GM12878 (cell line): ENCODE measurements at regions not wholly inside any gene's neighbourhood (a gene's known extent, or its start where the extent isn't known, plus 50 kb on each side); places are given as distances from the start of the nearest gene placed in this dataset.

Experiments
- ATAC-seq: fragments of 200-7000 bp; cut with Tn5 transposase; 3 replicates; pipeline ENCODE4 v1.9.1; 2020; ENCODE audit warnings: mild to moderate bottlenecking, moderate library complexity
- BruUV-seq: library from RNA; stranded (reverse); fragments of 400-500 nt; replicated peaks from 2 replicates; lab custom pipeline; 2021; lab: Mats Ljungman, UMichigan
- CTCF ChIA-PET: fragments of 300-600 bp; sonication (Branson Sonifier 250); formaldehyde crosslinking; extraction: SDS; loops from one replicate; lab custom pipeline; 2021; ENCODE audit warnings: inconsistent platforms; lab: Yijun Ruan, JAX
- POLR2A ChIA-PET: fragments of 350-600 bp; formaldehyde crosslinking; extraction: SDS; loops from one replicate; lab custom pipeline; 2021; ENCODE audit warnings: inconsistent platforms; lab: Charles Lee
- RAD21 ChIA-PET: fragments of 300-600 bp; sonication (Branson Sonifier 250); formaldehyde crosslinking; loops from one replicate; lab custom pipeline; 2023; ENCODE audit warnings: antibody characterized with exemption; ENCODE audit not compliant: unreplicated experiment; lab: Charles Lee
- SMC1A ChIA-PET: fragments of 300-600 bp; sonication (Branson Sonifier 250); formaldehyde crosslinking; loops from one replicate; lab custom pipeline; 2023; ENCODE audit not compliant: unreplicated experiment, uncharacterized antibody; lab: Charles Lee
- DNase-seq: peaks from one replicate; pipeline ENCODE4 v3.0.0-alpha.2; 2011; ENCODE audit warnings: low read depth, low spot score
- FAIRE-seq: peaks from 3 replicates; lab custom pipeline; 2011; peaks lifted over from hg19 to GRCh38; lab: Jason Lieb, UNC
- H2AFZ ChIP-seq: 2 replicates; pipeline ENCODE4 v1.6.0; 2011; ENCODE audit warnings: low read depth, low read length, control low read depth; ENCODE audit not compliant: control insufficient read depth
- H3K27ac ChIP-seq: 2 replicates; pipeline ENCODE4 v1.5.1; 2011; ENCODE audit warnings: control low read depth; ENCODE audit not compliant: control insufficient read depth, insufficient read depth
- H3K27me3 ChIP-seq, 2 experiments: replicated peaks in 1 of 2; 2 replicates each; pipeline versions ENCODE4 v1.6.0 to v1.6.1; 2011; ENCODE audit warnings: low read length in 1 of 2; ENCODE audit not compliant: control insufficient read depth in 2 of 2, insufficient read depth in 2 of 2
- H3K36me3 ChIP-seq, 2 experiments: 2 replicates each; pipeline ENCODE4 v1.5.1; 2011; ENCODE audit warnings: low read length in 1 of 2; ENCODE audit not compliant: control insufficient read depth in 2 of 2, insufficient read depth in 2 of 2
- H3K4me1 ChIP-seq: 2 replicates; pipeline ENCODE4 v1.6.1; 2011; ENCODE audit warnings: mild to moderate bottlenecking, low read length, moderate library complexity, mixed read lengths; ENCODE audit not compliant: control insufficient read depth, insufficient read depth
- H3K4me2 ChIP-seq: 2 replicates; pipeline ENCODE4 v1.6.0; 2011; ENCODE audit warnings: control low read depth; ENCODE audit not compliant: control insufficient read depth, insufficient read depth
- H3K4me3 ChIP-seq: fragments of 200-600 bp; sonication (generic); 2 replicates; pipeline ENCODE4 v1.5.1; 2016
- H3K79me2 ChIP-seq: 2 replicates; pipeline ENCODE4 v1.6.0; 2011; ENCODE audit warnings: low read length; ENCODE audit not compliant: control insufficient read depth, insufficient read depth
- H3K9ac ChIP-seq: 2 replicates; pipeline ENCODE4 v1.8.0; 2011; ENCODE audit warnings: low read length, control low read depth, mixed read lengths; ENCODE audit not compliant: control insufficient read depth, insufficient read depth
- H3K9me3 ChIP-seq: replicated peaks from 3 replicates; pipeline ENCODE4 v1.5.1; 2011; ENCODE audit warnings: mild to moderate bottlenecking, low read length; ENCODE audit not compliant: control insufficient read depth, insufficient read depth
- H4K20me1 ChIP-seq: 2 replicates; pipeline ENCODE4 v1.6.0; 2011; ENCODE audit not compliant: control insufficient read depth, insufficient read depth
- ATF7 ChIP-seq: fragments of 450-650 bp; IDR thresholded peaks from 2 replicates; pipeline ENCODE4 v1.6.1; 2016; ENCODE audit warnings: low read depth, mild to moderate bottlenecking
- BACH1 ChIP-seq: fragments of 450-650 bp; IDR thresholded peaks from 2 replicates; pipeline ENCODE4 v1.6.1; 2017; ENCODE audit warnings: mild to moderate bottlenecking, borderline replicate concordance
- BMI1 ChIP-seq: fragments of 450-650 bp; IDR thresholded peaks from 2 replicates; pipeline ENCODE4 v1.6.1; 2016; ENCODE audit warnings: mild to moderate bottlenecking, moderate library complexity, borderline replicate concordance
- CHD2 ChIP-seq: IDR thresholded peaks from 2 replicates; pipeline ENCODE4 v1.6.1; 2011; ENCODE audit warnings: low read depth, low read length, improper control_type of control experiment, borderline replicate concordance
- KDM1A ChIP-seq: fragments of 200-600 bp; sonication (generic); IDR thresholded peaks from 2 replicates; pipeline ENCODE4 v1.6.1; 2016; ENCODE audit warnings: borderline replicate concordance
- LARP7 ChIP-seq: fragments of 450-650 bp; IDR thresholded peaks from 2 replicates; pipeline ENCODE4 v1.6.1; 2017; ENCODE audit warnings: mild to moderate bottlenecking
- MEF2B ChIP-seq: fragments of 450-650 bp; IDR thresholded peaks from 2 replicates; pipeline ENCODE4 v1.6.1; 2018; ENCODE audit warnings: mild to moderate bottlenecking, moderate library complexity; ENCODE audit not compliant: partially characterized antibody, poor library complexity, severe bottlenecking
- PAX5 ChIP-seq: IDR thresholded peaks from 2 replicates; pipeline ENCODE4 v1.6.1; 2011; ENCODE audit warnings: low read depth, low read length, borderline replicate concordance
- RAD51 ChIP-seq: fragments of 450-650 bp; IDR thresholded peaks from 2 replicates; pipeline ENCODE4 v1.6.1; 2016; ENCODE audit warnings: moderate library complexity, mild to moderate bottlenecking, inconsistent platforms
- RB1 ChIP-seq: fragments of 450-650 bp; formaldehyde crosslinking; IDR thresholded peaks from 2 replicates; pipeline ENCODE4 v1.6.1; 2017; ENCODE audit warnings: mild to moderate bottlenecking, borderline replicate concordance
- RFX5 ChIP-seq: IDR thresholded peaks from 2 replicates; pipeline ENCODE4 v1.6.1; 2011; ENCODE audit warnings: low read depth, low read length, improper control_type of control experiment
- SIX5 ChIP-seq: IDR thresholded peaks from 2 replicates; pipeline ENCODE4 v1.6.1; 2011; ENCODE audit warnings: mild to moderate bottlenecking, low read depth, low read length, moderate library complexity; ENCODE audit not compliant: severe bottlenecking
- SMAD1 ChIP-seq: fragments of 450-650 bp; IDR thresholded peaks from 2 replicates; pipeline ENCODE4 v1.6.1; 2018; ENCODE audit warnings: mild to moderate bottlenecking, low read depth; ENCODE audit not compliant: partially characterized antibody
- YY1 ChIP-seq: IDR thresholded peaks from 2 replicates; pipeline ENCODE4 v1.6.1; 2011; ENCODE audit warnings: low read depth, mild to moderate bottlenecking, low read length
- ZNF24 ChIP-seq: fragments of 450-650 bp; IDR thresholded peaks from 2 replicates; pipeline ENCODE4 v1.6.1; 2017; ENCODE audit warnings: antibody characterized with exemption, mild to moderate bottlenecking
- ZSCAN29 ChIP-seq: fragments of 450-650 bp; IDR thresholded peaks from 2 replicates; pipeline ENCODE4 v1.6.1; 2017; ENCODE audit warnings: mild to moderate bottlenecking, moderate library complexity
- ZZZ3 ChIP-seq: IDR thresholded peaks from 2 replicates; pipeline ENCODE4 v1.6.1; 2011; ENCODE audit warnings: low read depth; ENCODE audit not compliant: control insufficient read depth, insufficient read length
- WGBS: methylation state at CpG from one replicate; pipeline ENCODE4 v1.1.6; 2016; ENCODE audit warnings: low lambda C conversion rate; ENCODE audit not compliant: insufficient replicate concordance, insufficient coverage; ENCODE audit errors: missing lambda C conversion rate; 5-methylcytosine and 5-hydroxymethylcytosine counted together
- in situ Hi-C: fragments of 300-500 bp; cut with MboI; formaldehyde crosslinking; loops from 9 replicates; pipeline ENCODE4 v1.14.3; 2018; ENCODE audit warnings: mixed read lengths
- intact Hi-C: fragments of 100-400 bp; cut with micrococcal nuclease; formaldehyde crosslinking; loops from one replicate; pipeline ENCODE4 v1.14.2; 2022; ENCODE audit not compliant: unreplicated experiment
- TF ChIP-seq, protein P1 (sequence below): IDR thresholded peaks from 2 replicates; pipeline ENCODE4 v1.6.1; 2011; ENCODE audit warnings: borderline replicate concordance, low read depth, mild to moderate bottlenecking, moderate library complexity, low read length; ENCODE audit not compliant: insufficient read depth, poor library complexity, severe bottlenecking
- TF ChIP-seq, protein P2 (sequence below): IDR thresholded peaks from 2 replicates; pipeline ENCODE4 v1.6.1; 2011; ENCODE audit warnings: borderline replicate concordance, low read depth, mild to moderate bottlenecking, moderate library complexity, mixed read lengths, low read length; ENCODE audit not compliant: insufficient read depth; ENCODE audit errors: extremely low read length

DNA sequence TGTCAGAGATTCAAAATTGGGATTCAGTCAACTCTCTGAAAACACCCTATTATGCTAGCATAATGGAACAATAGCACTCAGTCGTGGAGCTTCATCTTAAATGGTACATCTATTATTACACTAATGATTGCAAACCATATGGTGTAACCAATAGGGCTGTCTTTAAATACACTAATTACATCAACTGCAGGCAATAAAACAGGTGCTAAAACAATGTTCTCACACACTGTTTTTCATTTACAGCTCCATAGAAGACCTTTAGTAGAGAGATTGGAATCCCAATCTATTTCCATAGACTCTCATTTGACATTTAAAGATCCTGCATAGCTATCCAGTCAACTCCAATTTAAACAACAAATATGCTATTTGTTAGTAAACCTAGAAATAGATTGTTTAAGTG is 1917.4 kb downstream of the OLFM4 start:
- no peak for ATAC-seq
- ChIA-PET SMC1A (no interaction called here), RAD21 (no interaction called here)
- no peak overlapping the region for H3K27ac ChIP-seq
- TF ChIP-seq MEF2B (no peak), BACH1 (no peak), CHD2 (no peak), ZSCAN29 (no peak), RAD51 (no peak), YY1 (no peak), ZZZ3 (no peak), ZNF24 (no peak), RFX5 (no peak), RB1 (no peak), PAX5 (no peak), ATF7 (no peak), BMI1 (no peak), LARP7 (no peak), KDM1A (no peak), SMAD1 (no peak), SIX5 (no peak)
- TF ChIP-seq, protein P1, sequence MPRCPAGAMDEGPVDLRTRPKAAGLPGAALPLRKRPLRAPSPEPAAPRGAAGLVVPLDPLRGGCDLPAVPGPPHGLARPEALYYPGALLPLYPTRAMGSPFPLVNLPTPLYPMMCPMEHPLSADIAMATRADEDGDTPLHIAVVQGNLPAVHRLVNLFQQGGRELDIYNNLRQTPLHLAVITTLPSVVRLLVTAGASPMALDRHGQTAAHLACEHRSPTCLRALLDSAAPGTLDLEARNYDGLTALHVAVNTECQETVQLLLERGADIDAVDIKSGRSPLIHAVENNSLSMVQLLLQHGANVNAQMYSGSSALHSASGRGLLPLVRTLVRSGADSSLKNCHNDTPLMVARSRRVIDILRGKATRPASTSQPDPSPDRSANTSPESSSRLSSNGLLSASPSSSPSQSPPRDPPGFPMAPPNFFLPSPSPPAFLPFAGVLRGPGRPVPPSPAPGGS = no peak
- TF ChIP-seq, protein P2, sequence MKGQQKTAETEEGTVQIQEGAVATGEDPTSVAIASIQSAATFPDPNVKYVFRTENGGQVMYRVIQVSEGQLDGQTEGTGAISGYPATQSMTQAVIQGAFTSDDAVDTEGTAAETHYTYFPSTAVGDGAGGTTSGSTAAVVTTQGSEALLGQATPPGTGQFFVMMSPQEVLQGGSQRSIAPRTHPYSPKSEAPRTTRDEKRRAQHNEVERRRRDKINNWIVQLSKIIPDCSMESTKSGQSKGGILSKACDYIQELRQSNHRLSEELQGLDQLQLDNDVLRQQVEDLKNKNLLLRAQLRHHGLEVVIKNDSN = no peak
- TF ChIP-seq, all 136 proteins: peak for 0
- DNase-seq (no peak), FAIRE-seq (no peak)
- POLR2A ChIA-PET = no interaction called here
- H3K4me1 ChIP-seq = no peaks in the 10 kb centered on the region
- BruUV-seq = no TSS peak
- H3K9me3 ChIP-seq = no peaks in the 10 kb centered on the region; the same call in 2 of the 3 replicates
- H2AFZ ChIP-seq = no peak overlapping the region
- in situ Hi-C loops (no loop called here), intact Hi-C loops (no loop called here)
- no peak overlapping the region for H3K4me3 ChIP-seq
- WGBS = 0% methylated on average over 1 of the region's 1 CpG
- H3K36me3 ChIP-seq = no peaks in the 10 kb centered on the region
- no peak overlapping the region for H3K9ac ChIP-seq
- CTCF ChIA-PET = no interaction called here
- no peaks in the 10 kb centered on the region for H3K27me3 ChIP-seq
- no peaks in the 10 kb centered on the region for H4K20me1 ChIP-seq
- no peaks in the 10 kb centered on the region for H3K79me2 ChIP-seq
- no peak overlapping the region for H3K4me2 ChIP-seq
